ENCODE measurements at regions not wholly inside any gene's neighbourhood (a gene's known extent, or its start where the extent isn't known, plus 50 kb on each side); places are given as distances from the start of the nearest gene placed in this dataset.

- ATAC-seq (ENCODE audit: low FRiP score) (no peak), DNase-seq (ENCODE audit: low spot score) (no peak)
- no peak for TF ChIP-seq CTCF (IDR thresholded peaks at IDR 0.05)
Measured at GRCh38 chr2:221337957-221338685, 234.0 kb downstream of the EPHA4 start.

DNA sequence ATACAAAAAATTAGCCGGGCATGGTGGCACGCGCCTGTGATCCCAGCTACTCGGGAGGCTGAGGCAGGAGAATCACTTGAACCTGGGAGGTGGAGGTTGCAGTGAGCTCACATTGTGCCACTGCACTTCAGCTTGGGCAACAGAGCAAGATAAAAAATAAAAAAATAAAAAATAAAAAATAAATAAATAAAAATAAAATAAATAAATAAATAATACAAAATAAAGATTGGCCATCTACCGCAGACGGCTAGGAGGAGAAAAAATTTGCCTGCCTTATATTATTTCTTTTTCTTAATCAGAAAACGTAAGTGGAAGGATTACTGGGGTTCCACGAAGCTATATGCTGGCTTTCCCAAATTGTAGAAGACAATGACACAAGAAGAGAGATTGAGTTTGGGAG, 229.7 kb downstream of the EPHA4 start:
- TF ChIP-seq CTCF (IDR thresholded peaks at IDR 0.05): no peak

GRCh38 chr2:221343524-221343923, 228.6 kb downstream of the EPHA4 start:
- DNase-seq (ENCODE audit: low spot score) (no peak), ATAC-seq (ENCODE audit: low FRiP score) (no peak)
- TF ChIP-seq CTCF (IDR thresholded peaks at IDR 0.05): no peak

More for the DNA sequence above, 229.7 kb downstream of the EPHA4 start:
- DNase-seq (ENCODE audit: low spot score) (no peak), ATAC-seq (ENCODE audit: low FRiP score) (no peak)

DNA sequence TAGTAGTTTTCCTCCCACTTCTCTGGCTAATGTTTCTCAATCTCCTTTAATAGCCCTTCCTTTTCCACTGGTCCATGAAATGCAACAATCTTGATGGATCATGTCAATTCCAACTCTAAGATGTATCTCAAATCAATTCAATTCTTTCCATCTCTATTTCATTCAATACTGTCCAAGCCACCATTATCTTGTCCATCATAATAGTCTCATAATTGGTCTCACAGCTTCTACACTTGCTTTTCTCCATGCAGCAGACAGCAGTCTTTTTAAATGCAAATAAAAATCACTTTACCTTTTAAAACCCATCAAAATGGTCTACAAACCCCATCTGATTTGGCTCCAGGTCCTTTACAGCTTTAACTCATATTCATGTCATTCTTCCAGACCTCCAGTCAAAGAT, 226.6 kb downstream of the EPHA4 start:
- ATAC-seq (ENCODE audit: low FRiP score) (no peak), DNase-seq (ENCODE audit: low spot score) (no peak)
- TF ChIP-seq CTCF (IDR thresholded peaks at IDR 0.05): no peak

- no peak for TF ChIP-seq CTCF (IDR thresholded peaks at IDR 0.05)
- ATAC-seq (ENCODE audit: low FRiP score) (no peak), DNase-seq (ENCODE audit: low spot score) (no peak)
Measured at GRCh38 chr2:221346411-221346810, 225.7 kb downstream of the EPHA4 start.

GRCh38 chr2:221347471-221347870, 224.6 kb downstream of the EPHA4 start:
- TF ChIP-seq CTCF (IDR thresholded peaks at IDR 0.05): no peak
- no peak for ATAC-seq (ENCODE audit: low FRiP score)
- no peak for DNase-seq (ENCODE audit: low spot score)

DNA sequence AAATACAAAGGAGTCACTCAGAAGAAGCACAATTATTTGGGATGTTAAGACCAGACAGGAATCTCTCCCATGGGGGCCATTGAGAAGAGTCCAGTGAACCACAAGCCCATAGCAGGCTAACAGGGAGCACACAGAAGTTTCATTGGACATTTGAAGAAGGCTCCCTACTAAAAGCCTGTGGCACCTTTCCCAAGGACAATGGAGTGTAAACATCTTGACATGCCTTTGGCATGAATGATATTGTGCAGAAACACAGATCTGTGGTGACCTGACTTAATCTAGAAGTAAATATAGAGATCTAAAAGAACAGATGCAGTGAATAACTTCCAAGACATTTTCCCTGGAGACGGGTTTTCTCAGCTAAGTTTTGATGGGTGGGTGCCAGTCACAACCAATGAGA, 221.5 kb downstream of the EPHA4 start:
- ATAC-seq (ENCODE audit: low FRiP score) (no peak), DNase-seq (ENCODE audit: low spot score) (no peak)
- TF ChIP-seq CTCF (IDR thresholded peaks at IDR 0.05): no peak

Measured in omental fat pad (tissue), 3 donors.